ENCODE measurements at regions not wholly inside any gene's neighbourhood (a gene's known extent, or its start where the extent isn't known, plus 50 kb on each side); places are given as distances from the start of the nearest gene placed in this dataset.

GRCh38 chr18:11261486-11261885, 112.1 kb upstream of the PIEZO2 start:
- TF ChIP-seq, protein P1, sequence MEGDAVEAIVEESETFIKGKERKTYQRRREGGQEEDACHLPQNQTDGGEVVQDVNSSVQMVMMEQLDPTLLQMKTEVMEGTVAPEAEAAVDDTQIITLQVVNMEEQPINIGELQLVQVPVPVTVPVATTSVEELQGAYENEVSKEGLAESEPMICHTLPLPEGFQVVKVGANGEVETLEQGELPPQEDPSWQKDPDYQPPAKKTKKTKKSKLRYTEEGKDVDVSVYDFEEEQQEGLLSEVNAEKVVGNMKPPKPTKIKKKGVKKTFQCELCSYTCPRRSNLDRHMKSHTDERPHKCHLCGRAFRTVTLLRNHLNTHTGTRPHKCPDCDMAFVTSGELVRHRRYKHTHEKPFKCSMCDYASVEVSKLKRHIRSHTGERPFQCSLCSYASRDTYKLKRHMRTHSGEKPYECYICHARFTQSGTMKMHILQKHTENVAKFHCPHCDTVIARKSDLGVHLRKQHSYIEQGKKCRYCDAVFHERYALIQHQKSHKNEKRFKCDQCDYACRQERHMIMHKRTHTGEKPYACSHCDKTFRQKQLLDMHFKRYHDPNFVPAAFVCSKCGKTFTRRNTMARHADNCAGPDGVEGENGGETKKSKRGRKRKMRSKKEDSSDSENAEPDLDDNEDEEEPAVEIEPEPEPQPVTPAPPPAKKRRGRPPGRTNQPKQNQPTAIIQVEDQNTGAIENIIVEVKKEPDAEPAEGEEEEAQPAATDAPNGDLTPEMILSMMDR (IDR thresholded peaks at IDR 0.05 in 4 of 5, conservative IDR thresholded peaks at IDR 0.05 in 1 of 5): no peak
- TF ChIP-seq POLR2A (IDR thresholded peaks at IDR 0.05): no peak

Data from gastrocnemius medialis (tissue), 4 donors.